HG02852 (cell line): ENCODE measurements at regions not wholly inside any gene's neighbourhood (a gene's known extent, or its start where the extent isn't known, plus 50 kb on each side); places are given as distances from the start of the nearest gene placed in this dataset.
A peak's percentile ranks its signal among the peaks of the same experiment; 100 is the strongest.

Experiments
- ATAC-seq: cut with Tn5 transposase; IDR thresholded peaks from one replicate; pipeline ENCODE4 v1.9.1; 2021; ENCODE audit warnings: mild to moderate bottlenecking, moderate library complexity; ENCODE audit not compliant: unreplicated experiment

- peak; percentile 14 for ATAC-seq
Measured at GRCh38 chrX:4935401-4935800, 1222.0 kb upstream of the PRKX start.

- ATAC-seq: no peak
Measured at GRCh38 chrX:4932790-4933189, 1219.3 kb upstream of the PRKX start.

DNA sequence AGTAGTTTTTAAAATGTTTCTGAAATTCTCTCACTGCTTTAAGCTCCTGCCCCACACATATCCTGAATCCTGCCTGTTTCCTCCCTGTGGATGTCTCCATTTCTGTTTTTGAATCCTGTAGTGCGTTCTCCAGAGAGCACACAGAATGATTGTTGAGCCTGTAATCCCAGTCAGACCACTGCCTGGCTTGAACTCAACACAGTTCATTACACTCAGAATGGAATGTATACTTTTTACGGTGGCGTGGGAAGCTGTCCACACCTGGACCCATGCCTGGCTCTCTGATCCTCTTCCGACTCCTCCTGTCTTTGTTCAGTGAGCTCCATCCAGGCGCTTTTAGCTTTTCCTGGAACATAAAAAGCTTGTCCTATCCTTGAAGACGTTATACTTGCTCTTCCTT, 1217.0 kb upstream of the PRKX start:
- no peak for ATAC-seq

DNA sequence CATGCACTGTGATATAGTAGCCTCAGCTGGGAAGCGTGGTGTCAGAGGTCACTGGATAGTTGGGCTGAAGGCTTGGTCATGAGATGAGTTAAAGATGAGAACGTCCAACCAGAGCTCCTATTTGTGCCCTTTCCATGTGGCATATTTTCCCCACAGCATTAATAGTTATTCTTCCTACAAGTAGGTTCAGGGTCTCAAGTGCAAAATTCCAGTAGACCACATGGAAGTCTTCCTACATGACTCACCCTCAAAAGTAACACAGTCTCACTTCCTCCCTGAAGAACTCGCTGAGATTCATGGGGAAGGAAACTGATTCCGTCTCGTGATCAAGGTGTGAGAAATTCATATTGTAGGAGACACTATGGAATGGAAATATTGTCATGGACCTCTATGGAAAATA, 1212.5 kb upstream of the PRKX start:
- no peak for ATAC-seq

- no peak for ATAC-seq
Measured at GRCh38 chrX:4909348-4909747, 1195.9 kb upstream of the PRKX start.

DNA sequence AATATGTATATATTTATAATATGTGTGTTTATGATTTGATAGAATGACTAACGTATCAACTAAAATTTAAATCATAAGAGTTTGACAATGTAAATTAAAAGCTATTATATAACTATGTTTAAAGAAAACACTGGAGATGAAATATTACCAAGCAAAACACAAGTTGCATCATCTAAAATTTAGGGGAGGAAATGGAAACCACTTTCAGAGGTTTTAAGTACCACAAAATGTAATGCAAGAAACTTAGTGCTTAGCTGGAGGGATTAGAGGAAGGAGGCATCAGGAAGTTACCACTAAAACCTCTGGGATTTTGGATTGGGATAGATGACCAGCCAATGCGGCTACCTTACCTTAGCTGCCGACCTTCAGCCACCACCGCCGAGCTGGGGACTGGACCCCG, 1192.1 kb upstream of the PRKX start:
- ATAC-seq: no peak

GRCh38 chrX:4881277-4881676, 1167.8 kb upstream of the PRKX start:
- no peak for ATAC-seq

DNA sequence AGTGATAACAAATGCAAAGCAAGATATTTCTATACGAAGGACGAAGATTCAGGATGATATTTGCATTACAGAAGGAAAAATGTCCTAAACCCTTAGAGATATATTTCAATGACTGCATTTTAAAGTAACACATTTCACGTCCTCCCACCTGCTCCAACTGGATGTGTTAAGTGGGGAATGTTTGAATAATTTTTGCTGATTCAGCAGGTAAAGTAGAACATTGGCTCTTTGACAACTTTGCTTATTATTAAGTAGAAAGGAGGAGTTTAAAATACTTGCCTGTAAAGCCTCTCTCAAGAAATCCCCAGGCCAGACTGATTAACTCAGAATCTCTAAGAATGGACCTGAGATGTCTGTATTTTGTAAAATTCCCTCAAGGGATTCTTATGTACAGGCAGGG, 1165.2 kb upstream of the PRKX start:
- no peak for ATAC-seq

GRCh38 chrX:4876268-4876667, 1162.8 kb upstream of the PRKX start:
- ATAC-seq: no peak

DNA sequence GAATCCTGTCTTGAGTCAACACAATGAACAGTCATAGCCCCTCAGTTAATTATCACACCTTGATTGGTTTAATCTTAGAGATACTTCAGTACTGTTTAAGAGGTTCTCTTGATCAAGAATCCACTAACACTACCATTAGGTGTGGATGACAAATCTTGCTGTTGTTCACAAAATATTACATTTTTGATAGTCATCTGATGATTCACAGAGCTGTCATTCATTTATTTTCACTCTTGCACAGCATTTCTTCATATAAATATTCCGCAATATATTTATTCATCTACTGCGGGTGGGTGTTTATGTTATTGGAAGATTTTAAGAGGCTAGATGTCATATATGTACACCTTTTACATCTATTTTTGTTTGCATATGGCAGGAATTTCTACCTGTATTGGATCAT, 1138.1 kb upstream of the PRKX start:
- no peak for ATAC-seq

DNA sequence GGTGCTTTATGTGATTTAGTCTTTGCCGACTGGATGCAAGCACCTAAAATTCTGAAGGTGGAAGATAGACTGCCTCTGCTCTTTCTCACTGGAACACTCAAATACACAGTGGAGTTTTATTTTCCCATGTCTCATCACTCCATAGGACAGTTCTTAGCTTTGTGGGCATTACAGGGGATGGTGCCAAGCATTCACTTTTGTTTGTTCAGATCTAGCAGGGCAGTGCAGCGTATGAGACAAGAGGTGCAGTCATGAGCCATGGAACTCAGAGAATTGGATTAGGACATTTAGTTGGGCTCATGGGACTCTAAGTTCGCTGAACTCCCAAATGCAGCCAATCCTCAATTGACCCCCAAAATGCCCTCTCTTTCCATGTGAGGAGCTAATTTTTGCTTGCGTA, 1136.9 kb upstream of the PRKX start:
- ATAC-seq: no peak

- no peak for ATAC-seq
Measured at GRCh38 chrX:4844376-4844775, 1130.9 kb upstream of the PRKX start.

GRCh38 chrX:4841216-4841745, 1127.8 kb upstream of the PRKX start:
- no peak for ATAC-seq

DNA sequence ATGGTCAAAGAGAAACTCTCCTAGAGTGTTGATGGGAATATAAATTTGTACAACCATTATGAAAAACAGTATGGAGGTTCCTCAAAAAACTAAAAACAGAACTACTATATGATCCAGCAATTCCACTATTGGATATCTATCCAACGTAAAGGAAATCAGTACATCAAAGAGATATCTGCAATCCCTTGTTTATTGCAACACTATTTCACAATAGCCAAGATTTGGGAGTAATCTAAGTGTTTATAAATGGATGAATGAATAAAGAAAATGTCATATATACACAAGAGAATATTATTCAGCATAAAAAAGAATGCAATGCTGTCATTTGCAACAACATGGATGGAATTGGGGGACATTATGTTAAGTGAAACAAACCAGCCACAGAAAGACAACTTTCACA, 1118.1 kb upstream of the PRKX start:
- no peak for ATAC-seq

- no peak for ATAC-seq
Measured at GRCh38 chrX:4830880-4831557, 1117.6 kb upstream of the PRKX start.

DNA sequence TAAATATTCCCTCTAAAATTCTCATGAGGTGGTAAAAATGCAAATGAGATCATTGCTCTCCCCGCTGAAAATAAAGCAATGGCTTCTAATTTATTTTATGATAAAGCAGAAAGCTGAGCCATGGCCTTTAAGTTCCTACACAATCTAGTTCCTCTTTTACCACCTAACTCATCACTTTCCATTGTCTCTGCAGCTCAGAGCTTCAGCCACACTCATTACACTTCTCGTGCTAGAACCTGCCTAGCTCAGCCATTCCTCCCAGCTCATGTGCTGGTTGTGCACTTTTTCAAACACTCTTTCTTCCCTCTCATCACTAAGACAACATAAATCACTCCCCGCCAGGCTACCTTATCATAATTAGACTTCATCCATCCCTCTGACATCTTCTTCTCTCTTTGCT, 1112.1 kb upstream of the PRKX start:
- ATAC-seq: no peak

- no peak for ATAC-seq
Measured at GRCh38 chrX:4809571-4809970, 1096.1 kb upstream of the PRKX start.

DNA sequence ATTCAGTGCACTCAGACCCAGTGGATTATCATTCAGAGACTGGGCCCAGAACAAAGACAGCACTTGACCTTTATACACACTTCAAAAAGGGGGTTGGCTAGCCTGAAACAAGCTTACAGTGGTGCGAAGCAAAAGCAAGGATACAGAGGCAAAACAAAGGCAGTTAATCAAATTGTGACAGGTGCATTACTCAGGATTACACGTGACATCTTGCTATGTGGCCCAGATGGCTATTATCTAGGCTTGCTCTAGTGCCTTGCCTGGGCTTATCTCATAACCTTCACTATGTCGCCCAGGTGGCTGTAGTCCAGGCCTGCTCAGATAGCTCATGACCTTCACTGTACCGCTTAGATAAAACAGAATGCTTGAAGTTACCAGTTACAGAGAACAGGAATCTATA, 1092.1 kb upstream of the PRKX start:
- ATAC-seq: no peak

DNA sequence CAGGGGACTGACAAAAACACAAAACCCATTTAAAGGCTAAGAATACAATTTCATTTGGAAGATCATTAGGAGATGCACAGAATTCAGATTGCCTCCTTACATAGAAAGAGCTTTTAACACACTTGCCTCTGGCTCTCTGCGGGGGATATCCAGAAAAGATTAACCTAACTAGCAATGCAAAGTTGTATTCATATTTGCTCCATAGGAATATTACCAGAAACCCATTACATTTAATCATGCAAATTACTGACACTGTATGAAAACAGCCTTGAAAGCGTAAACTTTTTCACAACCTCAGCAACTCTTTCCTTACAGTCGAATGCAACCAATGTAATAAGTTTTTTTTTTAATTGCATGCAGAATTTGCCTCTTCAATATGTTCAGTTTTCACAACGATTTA, 1087.3 kb upstream of the PRKX start:
- ATAC-seq: no peak

GRCh38 chrX:4787971-4788370, 1074.5 kb upstream of the PRKX start:
- ATAC-seq: no peak

DNA sequence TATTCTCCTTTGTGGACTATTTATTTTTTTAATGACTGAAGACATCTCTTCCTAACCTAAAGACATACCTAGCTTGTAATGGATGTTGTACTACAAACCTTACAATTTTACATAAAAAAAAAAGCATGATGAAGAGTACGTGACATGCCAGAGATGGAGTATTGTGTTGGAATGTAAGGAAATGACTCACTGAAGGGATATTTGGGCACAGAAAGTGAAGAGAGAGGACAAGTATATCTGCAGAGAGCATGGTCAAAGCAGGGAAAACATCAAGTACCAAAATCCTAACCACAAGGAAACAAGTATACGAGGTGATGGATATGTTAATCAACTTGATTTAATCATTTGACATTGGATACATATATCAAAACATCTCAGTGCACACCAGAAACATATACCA, 1051.4 kb upstream of the PRKX start:
- ATAC-seq: no peak

DNA sequence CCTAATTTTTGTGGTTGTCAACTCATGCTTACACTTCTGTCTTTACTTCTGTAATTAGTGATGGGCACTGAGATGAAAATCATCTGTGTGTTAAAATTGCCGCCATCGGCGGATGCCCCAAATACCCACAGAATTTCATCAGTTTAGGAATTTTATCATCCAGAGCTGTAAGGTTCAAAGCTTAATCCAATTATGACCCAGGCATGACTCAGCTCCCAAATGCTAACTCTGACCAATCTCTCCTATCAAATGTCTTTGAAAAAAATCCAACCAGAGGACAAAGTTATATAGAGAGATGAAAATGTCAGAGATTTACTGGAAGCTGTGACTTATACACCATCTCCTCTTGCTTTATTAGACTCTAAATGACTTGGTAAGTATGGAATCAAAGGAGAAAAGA, 1048.7 kb upstream of the PRKX start:
- no peak for ATAC-seq

- ATAC-seq: peak; percentile 91
Measured at GRCh38 chrX:4754878-4755604, 1041.6 kb upstream of the PRKX start.
